OCI-LY1 (cell line): ENCODE measurements at regions not wholly inside any gene's neighbourhood (a gene's known extent, or its start where the extent isn't known, plus 50 kb on each side); places are given as distances from the start of the nearest gene placed in this dataset.

ENCODE experiments used
- H2AFZ ChIP-seq: fragments of 200-600 bp; sonication (generic), shearing (Covaris generic); 2 replicates; pipeline ENCODE4 v1.6.0; 2014; ENCODE audit warnings: antibody characterized with exemption, mild to moderate bottlenecking, low read length
- H3F3A ChIP-seq: fragments of 200-600 bp; sonication (generic), shearing (Covaris generic); 2 replicates; pipeline ENCODE4 v1.6.0; 2014; ENCODE audit warnings: mild to moderate bottlenecking, antibody characterized with exemption, low read length, moderate library complexity; ENCODE audit not compliant: insufficient read depth
- H3K27ac ChIP-seq: fragments of 200-600 bp; sonication (generic); 2 replicates; pipeline ENCODE4 v1.5.1; 2014; ENCODE audit warnings: low read length, mixed run types, mild to moderate bottlenecking, low read depth; ENCODE audit not compliant: poor library complexity, severe bottlenecking
- H3K27me3 ChIP-seq: fragments of 200-600 bp; sonication (generic); 2 replicates; pipeline ENCODE4 v1.6.0; 2014; ENCODE audit warnings: antibody characterized with exemption, mild to moderate bottlenecking, low read length, moderate library complexity; ENCODE audit not compliant: insufficient read depth
- H3K36me3 ChIP-seq: fragments of 200-600 bp; sonication (generic); 2 replicates; pipeline ENCODE4 v1.6.1; 2014; ENCODE audit warnings: mild to moderate bottlenecking, antibody characterized with exemption, low read length, moderate library complexity, mixed read lengths; ENCODE audit not compliant: insufficient read depth
- H3K4me1 ChIP-seq: fragments of 200-600 bp; sonication (generic); 2 replicates; pipeline ENCODE4 v1.5.1; 2014; ENCODE audit warnings: mild to moderate bottlenecking, low read length, moderate library complexity; ENCODE audit not compliant: insufficient read depth, severe bottlenecking
- H3K4me2 ChIP-seq: fragments of 200-600 bp; sonication (generic), shearing (Covaris generic); 2 replicates; pipeline ENCODE4 v1.6.1; 2014; ENCODE audit warnings: low read length
- H3K4me3 ChIP-seq: fragments of 200-600 bp; sonication (generic); 2 replicates; pipeline ENCODE4 v1.5.1; 2014; ENCODE audit warnings: low read length, low read depth, mild to moderate bottlenecking, mixed read lengths; ENCODE audit not compliant: poor library complexity, severe bottlenecking
- H3K79me2 ChIP-seq: fragments of 200-600 bp; shearing (Covaris generic); 2 replicates; pipeline ENCODE4 v1.6.1; 2016; ENCODE audit warnings: mixed run types, low read length, mixed read lengths; ENCODE audit not compliant: insufficient read depth
- H3K9ac ChIP-seq: fragments of 200-600 bp; sonication (generic), shearing (Covaris generic); 2 replicates; pipeline ENCODE4 v1.6.1; 2014; ENCODE audit warnings: mild to moderate bottlenecking, low read length, mixed read lengths
- H3K9me2 ChIP-seq: fragments of 200-600 bp; sonication (generic), shearing (Covaris generic); 2 replicates; pipeline ENCODE4 v1.6.1; 2014; ENCODE audit warnings: low read depth, mild to moderate bottlenecking, low read length, mixed read lengths
- H3K9me3 ChIP-seq: fragments of 200-600 bp; shearing (Covaris generic); 2 replicates; pipeline ENCODE4 v1.6.1; 2014; ENCODE audit warnings: low read length, mixed read lengths
- H4K20me1 ChIP-seq: fragments of 200-600 bp; sonication (generic), shearing (Covaris generic); 2 replicates; pipeline ENCODE4 v1.6.0; 2016; ENCODE audit warnings: mild to moderate bottlenecking, low read length; ENCODE audit not compliant: insufficient read depth
- CTCF ChIP-seq: fragments of 200-600 bp; sonication (generic), shearing (Covaris generic); IDR thresholded peaks from 2 replicates; pipeline ENCODE4 v1.5.1; 2017; ENCODE audit warnings: mild to moderate bottlenecking, antibody characterized with exemption, low read length, moderate library complexity, mixed read lengths
- EZH2 ChIP-seq: fragments of 200-600 bp; sonication (generic), shearing (Covaris generic); IDR thresholded peaks from 2 replicates; pipeline ENCODE4 v1.8.0; 2017; ENCODE audit warnings: borderline replicate concordance, mixed run types, mild to moderate bottlenecking, antibody characterized with exemption, low read length, moderate library complexity, mixed read lengths

DNA sequence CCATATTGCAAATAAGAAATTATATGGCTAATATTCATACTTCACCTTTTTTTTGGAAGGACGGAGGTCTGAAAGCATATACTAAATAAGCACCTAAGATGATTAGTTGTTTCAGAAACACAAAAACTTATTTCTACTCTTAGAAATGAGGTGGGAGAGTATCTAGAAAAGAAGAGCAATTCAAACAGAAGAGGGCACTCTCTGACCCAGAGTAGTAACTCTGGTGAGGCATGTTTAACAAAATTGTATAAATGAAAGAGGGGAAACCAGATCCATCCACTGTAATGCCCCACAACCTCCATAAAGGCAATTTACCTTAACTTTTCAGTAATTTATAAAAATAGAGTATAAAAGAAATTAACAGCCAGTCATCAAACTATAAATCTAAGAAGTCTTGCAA is 669.6 kb upstream of the VRK2 start:
- Histone ChIP-seq H3K27ac (no peak overlapping the region), H3K9me2 (no peaks in the 10 kb centered on the region), H3K36me3 (no peaks in the 10 kb centered on the region), H3K27me3 (no peaks in the 10 kb centered on the region), H3F3A (no peaks in the 10 kb centered on the region), H3K9me3 (no peaks in the 10 kb centered on the region), H3K4me3 (no peak overlapping the region), H3K9ac (no peak overlapping the region), H4K20me1 (no peaks in the 10 kb centered on the region), H3K79me2 (no peaks in the 10 kb centered on the region), H3K4me2 (no peak overlapping the region), H2AFZ (no peak overlapping the region), H3K4me1 (no peaks in the 10 kb centered on the region)
- peak; percentile 20; the same call in 1 of the 2 replicates for TF ChIP-seq CTCF
- no peak for TF ChIP-seq EZH2

DNA sequence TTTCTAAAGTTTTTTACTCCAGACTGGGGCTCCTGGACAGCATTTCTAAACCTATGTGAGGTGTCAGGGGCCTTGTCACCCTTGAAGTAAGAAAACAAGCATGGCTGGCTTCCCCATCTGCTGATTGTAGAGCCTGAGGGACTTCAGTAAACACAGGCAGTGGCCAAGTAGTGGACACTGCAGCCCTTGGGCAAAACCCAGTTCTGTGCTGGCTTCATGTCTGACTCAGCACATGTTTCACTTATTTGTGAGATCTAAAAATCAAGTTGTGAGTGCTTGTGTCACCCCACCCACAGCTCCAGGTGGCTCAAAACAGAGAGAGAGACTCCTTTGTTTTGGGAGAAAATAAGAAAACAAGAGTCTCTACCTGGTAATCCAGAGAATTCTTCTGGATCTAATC is 660.3 kb upstream of the VRK2 start:
- no peaks in the 10 kb centered on the region for H3K36me3 ChIP-seq
- H3K4me2 ChIP-seq = no peak overlapping the region
- H3K9me2 ChIP-seq = no peaks in the 10 kb centered on the region
- H3K27ac ChIP-seq = no peak overlapping the region
- H2AFZ ChIP-seq = no peak overlapping the region
- no peak overlapping the region for H3K9ac ChIP-seq
- no peaks in the 10 kb centered on the region for H3K27me3 ChIP-seq
- no peaks in the 10 kb centered on the region for H3K4me1 ChIP-seq
- TF ChIP-seq EZH2 (no peak), CTCF (no peak)
- no peaks in the 10 kb centered on the region for H3F3A ChIP-seq
- no peaks in the 10 kb centered on the region for H4K20me1 ChIP-seq
- no peak overlapping the region for H3K4me3 ChIP-seq
- H3K9me3 ChIP-seq = no peaks in the 10 kb centered on the region
- no peaks in the 10 kb centered on the region for H3K79me2 ChIP-seq

DNA sequence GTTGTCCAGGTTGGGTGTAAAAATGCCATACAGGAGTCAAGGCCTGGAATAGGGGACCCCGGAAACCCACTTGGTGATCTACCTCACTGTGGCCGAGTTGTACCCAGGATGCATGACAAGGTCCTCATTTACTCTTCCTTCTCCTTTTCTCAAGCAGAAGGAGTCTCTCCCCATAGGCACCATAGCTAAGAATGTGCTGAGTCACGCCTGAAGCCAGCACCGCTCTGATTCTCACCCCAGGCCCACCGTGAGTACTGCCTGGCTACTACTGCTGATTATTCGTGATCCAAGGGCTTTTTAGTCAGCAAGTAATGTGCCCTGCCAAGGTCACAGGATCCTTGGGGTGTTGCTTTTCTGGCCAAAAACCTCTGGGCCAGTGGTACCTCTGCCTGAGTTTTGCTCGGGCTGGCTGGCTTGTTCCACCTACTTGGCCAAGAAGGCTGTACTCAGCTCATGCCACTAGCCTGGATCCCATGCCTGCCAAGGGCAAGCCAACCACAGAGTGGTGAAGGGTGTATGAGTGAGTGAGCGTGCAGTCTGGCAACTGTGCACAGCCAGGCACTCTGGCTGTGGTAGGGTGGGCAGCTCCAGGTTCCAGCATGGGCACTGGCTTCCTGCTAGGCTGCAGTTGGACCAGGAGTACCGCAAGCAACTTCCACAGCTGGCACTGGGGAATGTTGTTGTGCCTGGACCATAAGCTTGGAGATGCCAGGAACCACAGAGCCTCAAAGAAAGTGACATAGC is 650.1 kb upstream of the VRK2 start:
- H3F3A ChIP-seq = no peaks in the 10 kb centered on the region
- H3K4me2 ChIP-seq = no peak overlapping the region
- no peaks in the 10 kb centered on the region for H3K9me2 ChIP-seq
- H3K4me3 ChIP-seq = no peak overlapping the region
- no peaks in the 10 kb centered on the region for H3K4me1 ChIP-seq
- no peaks in the 10 kb centered on the region for H3K79me2 ChIP-seq
- no peak for TF ChIP-seq EZH2
- no peak for TF ChIP-seq CTCF
- H4K20me1 ChIP-seq = no peaks in the 10 kb centered on the region
- H3K9me3 ChIP-seq = no peaks in the 10 kb centered on the region
- no peak overlapping the region for H3K9ac ChIP-seq
- H3K36me3 ChIP-seq = no peaks in the 10 kb centered on the region
- no peak overlapping the region for H2AFZ ChIP-seq
- no peaks in the 10 kb centered on the region for H3K27me3 ChIP-seq
- no peak overlapping the region for H3K27ac ChIP-seq
